H9 (cell line): ENCODE measurements at regions not wholly inside any gene's neighbourhood (a gene's known extent, or its start where the extent isn't known, plus 50 kb on each side); places are given as distances from the start of the nearest gene placed in this dataset.

Source experiments
- DNase-seq: peaks from one replicate; pipeline ENCODE4 v3.0.0-alpha.2; 2017
- H2AFZ ChIP-seq: one replicate; pipeline ENCODE4 v1.6.1; 2013; ENCODE audit warnings: mild to moderate bottlenecking, low read length, control low read depth, moderate library complexity
- H2AK5ac ChIP-seq: 2 replicates; pipeline ENCODE4 v1.6.1; 2013; ENCODE audit warnings: low read length, control low read depth, mixed read lengths; ENCODE audit not compliant: insufficient read length
- H2BK120ac ChIP-seq: one replicate; pipeline ENCODE4 v1.6.1; 2013; ENCODE audit warnings: low read depth, mild to moderate bottlenecking, low read length, control low read depth, inconsistent platforms; ENCODE audit not compliant: poor library complexity, severe bottlenecking
- H2BK12ac ChIP-seq: 2 replicates; pipeline ENCODE4 v1.6.1; 2013; ENCODE audit warnings: low read length, control low read depth, mixed read lengths, low read depth; ENCODE audit not compliant: insufficient read length
- H2BK15ac ChIP-seq: 2 replicates; pipeline ENCODE4 v1.6.1; 2013; ENCODE audit warnings: low read depth, low read length, control low read depth
- H2BK20ac ChIP-seq: one replicate; pipeline ENCODE4 v1.6.1; 2013; ENCODE audit warnings: low read depth, mild to moderate bottlenecking, low read length, control low read depth, inconsistent platforms; ENCODE audit not compliant: poor library complexity, severe bottlenecking
- H2BK5ac ChIP-seq: 2 replicates; pipeline ENCODE4 v1.6.1; 2013; ENCODE audit warnings: low read length, control low read depth, mixed read lengths; ENCODE audit not compliant: insufficient read length
- H3K14ac ChIP-seq: 2 replicates; pipeline ENCODE4 v1.6.1; 2013; ENCODE audit warnings: low read length, control low read depth; ENCODE audit not compliant: insufficient read depth
- H3K18ac ChIP-seq: 2 replicates; pipeline ENCODE4 v1.6.1; 2013; ENCODE audit warnings: low read depth, mild to moderate bottlenecking, mixed read lengths, low read length, control low read depth; ENCODE audit not compliant: insufficient read length
- H3K23ac ChIP-seq: 2 replicates; pipeline ENCODE4 v1.6.1; 2013; ENCODE audit warnings: low read length, control low read depth, mixed read lengths, low read depth; ENCODE audit not compliant: insufficient read length
- H3K23me2 ChIP-seq: 2 replicates; pipeline ENCODE4 v1.6.1; 2013; ENCODE audit warnings: low read depth, mild to moderate bottlenecking, mixed read lengths, low read length, control low read depth; ENCODE audit not compliant: insufficient read length, poor library complexity, severe bottlenecking
- H3K27ac ChIP-seq: 2 replicates; pipeline ENCODE4 v1.5.1; 2013; ENCODE audit warnings: low read length, control low read depth, mixed read lengths, low read depth; ENCODE audit not compliant: insufficient read length
- H3K27me3 ChIP-seq: 2 replicates; pipeline ENCODE4 v1.6.1; 2013; ENCODE audit warnings: low read length, control low read depth, inconsistent platforms; ENCODE audit not compliant: insufficient read depth
- H3K4ac ChIP-seq: 2 replicates; pipeline ENCODE4 v1.6.1; 2013; ENCODE audit warnings: low read depth, mild to moderate bottlenecking, control low read depth, inconsistent platforms, low read length, moderate library complexity
- H3K4me1 ChIP-seq: 2 replicates; pipeline ENCODE4 v1.6.1; 2013; ENCODE audit warnings: low read length, control low read depth, inconsistent platforms; ENCODE audit not compliant: insufficient read depth
- H3K4me2 ChIP-seq: 2 replicates; pipeline ENCODE4 v1.6.1; 2013; ENCODE audit warnings: low read length, control low read depth, mixed read lengths; ENCODE audit not compliant: insufficient read length, insufficient read depth
- H3K56ac ChIP-seq: 2 replicates; pipeline ENCODE4 v1.6.1; 2013; ENCODE audit warnings: low read depth, mild to moderate bottlenecking, mixed read lengths, low read length, control low read depth; ENCODE audit not compliant: insufficient read length
- H3K79me1 ChIP-seq: 2 replicates; pipeline ENCODE4 v1.6.1; 2013; ENCODE audit warnings: low read depth, mild to moderate bottlenecking, moderate library complexity, low read length, control low read depth, inconsistent platforms; ENCODE audit not compliant: insufficient read depth, poor library complexity, severe bottlenecking
- H3K79me2 ChIP-seq: 2 replicates; pipeline ENCODE4 v1.6.1; 2013; ENCODE audit warnings: low read length, control low read depth, inconsistent platforms; ENCODE audit not compliant: insufficient read depth
- H3K9ac ChIP-seq: 2 replicates; pipeline ENCODE4 v1.6.1; 2013; ENCODE audit warnings: low read length, control low read depth, mixed read lengths; ENCODE audit not compliant: insufficient read length; ENCODE audit errors: extremely low read depth
- H3K9me3 ChIP-seq: one replicate; pipeline ENCODE4 v1.6.1; 2013; ENCODE audit warnings: low read depth, low read length, inconsistent platforms; ENCODE audit not compliant: control insufficient read depth
- H3T11ph ChIP-seq: one replicate; pipeline ENCODE4 v1.6.1; 2013; ENCODE audit warnings: mild to moderate bottlenecking, low read length, control low read depth, inconsistent platforms
- H4K20me1 ChIP-seq: one replicate; pipeline ENCODE4 v1.6.1; 2013; ENCODE audit not compliant: control insufficient read depth, insufficient read length, insufficient read depth
- H4K5ac ChIP-seq: 2 replicates; pipeline ENCODE4 v1.6.1; 2013; ENCODE audit warnings: low read depth, mild to moderate bottlenecking, mixed read lengths, low read length, control low read depth; ENCODE audit not compliant: insufficient read length
- H4K8ac ChIP-seq: replicated peaks from 2 replicates; pipeline ENCODE4 v1.6.1; 2013; ENCODE audit warnings: low read length, control low read depth, mixed read lengths, low read depth; ENCODE audit not compliant: insufficient read length
- H4K91ac ChIP-seq: 2 replicates; pipeline ENCODE4 v1.6.1; 2013; ENCODE audit warnings: low read depth, mild to moderate bottlenecking, moderate library complexity, mixed read lengths, low read length, control low read depth; ENCODE audit not compliant: insufficient read length
- H3K27ac Mint-ChIP-seq, 3 experiments: 2 replicates in 2 of 3; 3 replicates in 1 of 3; pipeline ENCODE4 v1.8.0; 2020 to 2021; ENCODE audit warnings: mixed read lengths in 3 of 3, mild to moderate bottlenecking in 1 of 3, moderate library complexity in 1 of 3
- H3K27me3 Mint-ChIP-seq: 2 replicates; pipeline ENCODE4 v1.8.0; 2021; ENCODE audit warnings: low read depth, mild to moderate bottlenecking, moderate library complexity, mixed read lengths
- H3K36me3 Mint-ChIP-seq, 3 experiments: 2 replicates in 2 of 3; 3 replicates in 1 of 3; pipeline ENCODE4 v1.8.0; 2020 to 2021; ENCODE audit warnings: low read depth in 3 of 3, mixed read lengths in 3 of 3; ENCODE audit not compliant: insufficient read depth in 1 of 3
- H3K4me1 Mint-ChIP-seq, 2 experiments: 2 replicates each; pipeline ENCODE4 v1.8.0; 2020; ENCODE audit warnings: mixed read lengths in 2 of 2
- H3K4me3 Mint-ChIP-seq, 2 experiments: 2 replicates in 1 of 2; 3 replicates in 1 of 2; pipeline ENCODE4 v1.8.0; 2020 to 2021; ENCODE audit warnings: mild to moderate bottlenecking in 2 of 2, mixed read lengths in 2 of 2, moderate library complexity in 1 of 2
- H3K9me3 Mint-ChIP-seq, 2 experiments: 2 replicates in 1 of 2; 3 replicates in 1 of 2; pipeline ENCODE4 v1.8.0; 2020; ENCODE audit warnings: mild to moderate bottlenecking in 2 of 2, mixed read lengths in 2 of 2, moderate library complexity in 1 of 2
- WGBS: extraction: QIAGEN DNeasy Blood & Tissue Kit; methylation state at CpG from one replicate; pipeline ENCODE4 v1.1.7; 2013; ENCODE audit warnings: missing lambda C conversion rate, low lambda C conversion rate, mixed read lengths; ENCODE audit not compliant: insufficient read length; ENCODE audit errors: extremely low coverage; 5-methylcytosine and 5-hydroxymethylcytosine counted together
- TF ChIP-seq, protein P1 (sequence below): fragments of 200-600 bp; sonication (generic); conservative IDR thresholded peaks from 3 replicates; pipeline ENCODE4 v1.8.0; 2021; ENCODE audit warnings: antibody characterized with exemption, mild to moderate bottlenecking

DNA sequence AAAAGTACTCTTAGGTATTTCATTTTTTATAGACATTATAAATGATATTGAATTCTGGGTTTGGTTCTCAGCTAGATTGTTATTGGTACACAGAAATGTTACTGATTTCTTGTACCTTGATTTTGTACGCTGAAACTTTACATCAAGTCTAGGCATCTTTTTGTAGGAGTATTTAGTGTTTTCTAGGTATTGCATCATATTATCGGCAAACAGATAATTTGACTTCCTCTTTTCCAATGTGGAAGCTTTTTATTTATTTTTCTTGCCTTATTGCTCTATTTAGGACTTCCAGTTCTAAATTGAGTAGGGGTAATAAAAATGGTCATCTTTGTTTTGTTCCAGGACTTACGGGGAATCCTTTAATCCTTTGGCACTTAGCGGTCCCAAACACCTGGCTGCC lies 676.6 kb upstream of the CCDC179 start:
- Histone ChIP-seq H3K56ac (no peak overlapping the region), H3K9me3 (no peaks in the 10 kb centered on the region), H3K79me1 (no peaks in the 10 kb centered on the region), H2BK5ac (no peak overlapping the region), H3T11ph (no peak overlapping the region), H3K4me1 (no peaks in the 10 kb centered on the region), H3K27me3 (no peaks in the 10 kb centered on the region), H2BK20ac (no peak overlapping the region), H3K27ac (no peak overlapping the region), H2BK15ac (no peak overlapping the region), H3K18ac (no peak overlapping the region), H3K14ac (no peak overlapping the region), H4K8ac (no peak overlapping the region), H2BK120ac (no peak overlapping the region), H4K91ac (no peak overlapping the region), H2AFZ (no peak overlapping the region), H4K20me1 (no peaks in the 10 kb centered on the region), H3K23me2 (no peaks in the 10 kb centered on the region), H2BK12ac (no peak overlapping the region), H4K5ac (no peak overlapping the region), H3K79me2 (no peaks in the 10 kb centered on the region), H2AK5ac (no peak overlapping the region), H3K9ac (no peak overlapping the region), H3K4ac (no peak overlapping the region), H3K23ac (no peak overlapping the region), H3K4me2 (no peak overlapping the region)
- H3K9me3 Mint-ChIP-seq, result peaks cover 9 to 15% of the 10 kb centered on the region in 2 experiments
- TF ChIP-seq, protein P1, sequence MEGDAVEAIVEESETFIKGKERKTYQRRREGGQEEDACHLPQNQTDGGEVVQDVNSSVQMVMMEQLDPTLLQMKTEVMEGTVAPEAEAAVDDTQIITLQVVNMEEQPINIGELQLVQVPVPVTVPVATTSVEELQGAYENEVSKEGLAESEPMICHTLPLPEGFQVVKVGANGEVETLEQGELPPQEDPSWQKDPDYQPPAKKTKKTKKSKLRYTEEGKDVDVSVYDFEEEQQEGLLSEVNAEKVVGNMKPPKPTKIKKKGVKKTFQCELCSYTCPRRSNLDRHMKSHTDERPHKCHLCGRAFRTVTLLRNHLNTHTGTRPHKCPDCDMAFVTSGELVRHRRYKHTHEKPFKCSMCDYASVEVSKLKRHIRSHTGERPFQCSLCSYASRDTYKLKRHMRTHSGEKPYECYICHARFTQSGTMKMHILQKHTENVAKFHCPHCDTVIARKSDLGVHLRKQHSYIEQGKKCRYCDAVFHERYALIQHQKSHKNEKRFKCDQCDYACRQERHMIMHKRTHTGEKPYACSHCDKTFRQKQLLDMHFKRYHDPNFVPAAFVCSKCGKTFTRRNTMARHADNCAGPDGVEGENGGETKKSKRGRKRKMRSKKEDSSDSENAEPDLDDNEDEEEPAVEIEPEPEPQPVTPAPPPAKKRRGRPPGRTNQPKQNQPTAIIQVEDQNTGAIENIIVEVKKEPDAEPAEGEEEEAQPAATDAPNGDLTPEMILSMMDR, result no peak
- peaks cover 0 to 18% (median 6%) of the 10 kb centered on the region in 3 experiments; a peak in 3 of 7 replicates for H3K36me3 Mint-ChIP-seq
- H3K27me3 Mint-ChIP-seq, result no peaks in the 10 kb centered on the region; the same call in 1 of the 2 replicates
- no CpG with 5 or more reads among the region's 4 CpGs for WGBS
- peaks cover 15 to 17% of the 10 kb centered on the region in 2 experiments for H3K4me1 Mint-ChIP-seq
- DNase-seq, result no peak
- no peak overlapping the region for H3K27ac Mint-ChIP-seq
- H3K4me3 Mint-ChIP-seq, result no peak overlapping the region
